IMR-90 (cell line): ENCODE measurements at regions not wholly inside any gene's neighbourhood (a gene's known extent, or its start where the extent isn't known, plus 50 kb on each side); places are given as distances from the start of the nearest gene placed in this dataset.

ENCODE experiments used
- ATAC-seq: fragments of 200-7000 bp; cut with Tn5 transposase; 2 replicates; pipeline ENCODE4 v1.9.1; 2020; ENCODE audit warnings: low read depth, mild to moderate bottlenecking, moderate library complexity
- BruUV-seq: library from RNA; stranded (reverse); fragments of 400-500 nt; replicated peaks from 2 replicates; lab custom pipeline; 2021; lab: Mats Ljungman, UMichigan
- CTCF ChIA-PET: fragments of 300-600 bp; formaldehyde crosslinking; extraction: SDS; loops from one replicate; lab custom pipeline; 2021; ENCODE audit warnings: antibody characterized with exemption; lab: Yijun Ruan, JAX
- POLR2A ChIA-PET: fragments of 300-600 bp; sonication (Branson Sonifier 250); formaldehyde crosslinking; loops from one replicate; lab custom pipeline; 2022; ENCODE audit warnings: antibody characterized with exemption; ENCODE audit not compliant: unreplicated experiment; lab: Charles Lee
- DNase-seq: peaks from one replicate; pipeline ENCODE4 v3.0.0; 2013
- H2AFZ ChIP-seq: replicated peaks from 2 replicates; pipeline ENCODE3; 2013; ENCODE audit warnings: low read length, mild to moderate bottlenecking; ENCODE audit not compliant: poor library complexity
- H2AK5ac ChIP-seq: 2 replicates; pipeline ENCODE4 v1.6.1; 2013; ENCODE audit warnings: low read depth, low read length, inconsistent platforms
- H2AK9ac ChIP-seq: replicated peaks from 2 replicates; pipeline ENCODE3; 2013; ENCODE audit warnings: mild to moderate bottlenecking, low read depth, low read length, moderate library complexity; ENCODE audit not compliant: poor library complexity
- H2BK120ac ChIP-seq: 2 replicates; pipeline ENCODE4 v1.6.1; 2013; ENCODE audit warnings: low read depth, low read length, inconsistent platforms
- H2BK15ac ChIP-seq: 3 replicates; pipeline ENCODE4 v1.6.1; 2013; ENCODE audit warnings: low read depth, low read length, inconsistent platforms
- H2BK20ac ChIP-seq: 2 replicates; pipeline ENCODE4 v1.6.1; 2013; ENCODE audit warnings: low read depth, mild to moderate bottlenecking, inconsistent platforms, low read length, moderate library complexity
- H2BK5ac ChIP-seq: 2 replicates; pipeline ENCODE4 v1.6.1; 2013; ENCODE audit warnings: mild to moderate bottlenecking, low read depth, low read length, inconsistent platforms; ENCODE audit not compliant: poor library complexity, severe bottlenecking
- H3K14ac ChIP-seq: replicated peaks from 2 replicates; pipeline ENCODE4 v1.6.1; 2013; ENCODE audit warnings: low read depth, low read length, inconsistent platforms
- H3K18ac ChIP-seq: 2 replicates; pipeline ENCODE4 v1.6.1; 2013; ENCODE audit warnings: low read depth, low read length, control low read depth
- H3K23ac ChIP-seq: 2 replicates; pipeline ENCODE4 v1.6.1; 2013; ENCODE audit warnings: low read depth, low read length, inconsistent platforms
- H3K27ac ChIP-seq: 2 replicates; pipeline ENCODE4 v1.5.1; 2013; ENCODE audit warnings: mild to moderate bottlenecking, control low read depth, low read length; ENCODE audit not compliant: insufficient read depth
- H3K27me3 ChIP-seq: 2 replicates; pipeline ENCODE4 v1.6.1; 2013; ENCODE audit warnings: low read length; ENCODE audit not compliant: control insufficient read depth, insufficient read depth
- H3K36me3 ChIP-seq: 2 replicates; pipeline ENCODE4 v1.6.1; 2013; ENCODE audit warnings: low read length, mixed read lengths; ENCODE audit not compliant: control insufficient read depth, insufficient read depth
- H3K4ac ChIP-seq: 2 replicates; pipeline ENCODE4 v1.6.1; 2013; ENCODE audit warnings: low read depth, low read length, inconsistent platforms
- H3K4me1 ChIP-seq: 2 replicates; pipeline ENCODE4 v1.6.1; 2013; ENCODE audit warnings: low read length, mixed read lengths; ENCODE audit not compliant: control insufficient read depth, insufficient read depth
- H3K4me2 ChIP-seq: 2 replicates; pipeline ENCODE4 v1.6.1; 2013; ENCODE audit warnings: low read depth, mild to moderate bottlenecking, control low read depth, low read length, moderate library complexity
- H3K4me3 ChIP-seq: 2 replicates; pipeline ENCODE4 v1.5.1; 2013; ENCODE audit warnings: low read depth, mild to moderate bottlenecking, control low read depth, low read length, moderate library complexity; ENCODE audit not compliant: insufficient read depth
- H3K56ac ChIP-seq: 2 replicates; pipeline ENCODE4 v1.6.1; 2013; ENCODE audit warnings: low read length, inconsistent platforms; ENCODE audit not compliant: insufficient read depth; ENCODE audit errors: extremely low read depth
- H3K79me1 ChIP-seq, 2 experiments: 2 replicates each; pipeline ENCODE4 v1.6.1; 2013; ENCODE audit warnings: low read length in 2 of 2, inconsistent platforms in 1 of 2, low read depth in 1 of 2
- H3K9ac ChIP-seq: 2 replicates; pipeline ENCODE4 v1.6.1; 2013; ENCODE audit warnings: low read depth, low read length, control low read depth
- H3K9me1 ChIP-seq: 2 replicates; pipeline ENCODE4 v1.6.1; 2013; ENCODE audit warnings: low read length, inconsistent platforms; ENCODE audit not compliant: insufficient read depth
- H3K9me3 ChIP-seq: 2 replicates; pipeline ENCODE4 v1.6.1; 2013; ENCODE audit warnings: low read length; ENCODE audit not compliant: control insufficient read depth, insufficient read depth
- H4K20me1 ChIP-seq: 2 replicates; pipeline ENCODE4 v1.6.1; 2013; ENCODE audit warnings: low read length, inconsistent platforms; ENCODE audit not compliant: insufficient read depth
- H4K5ac ChIP-seq: 2 replicates; pipeline ENCODE4 v1.6.1; 2013; ENCODE audit warnings: mild to moderate bottlenecking, low read depth, low read length, control low read depth
- H4K8ac ChIP-seq, 2 experiments: 2 replicates each; pipeline ENCODE4 v1.6.1; 2013; ENCODE audit warnings: low read depth in 2 of 2, low read length in 2 of 2, control low read depth in 1 of 2, inconsistent platforms in 1 of 2
- H4K91ac ChIP-seq: 2 replicates; pipeline ENCODE4 v1.6.1; 2013; ENCODE audit warnings: low read depth, low read length, inconsistent platforms; ENCODE audit not compliant: insufficient read depth
- BHLHE40 ChIP-seq: fragments of 150-350 bp; IDR thresholded peaks from 2 replicates; pipeline ENCODE4 v1.6.1; 2016; ENCODE audit warnings: mild to moderate bottlenecking, low read depth, low read length
- CEBPB ChIP-seq: IDR thresholded peaks from 2 replicates; pipeline ENCODE4 v1.6.1; 2012; ENCODE audit warnings: low read depth, low read length, improper control_type of control experiment
- CHD1 ChIP-seq: IDR thresholded peaks from 2 replicates; pipeline ENCODE4 v1.6.1; 2012; ENCODE audit warnings: low read depth, low read length, improper control_type of control experiment
- CTCF ChIP-seq: conservative IDR thresholded peaks from 2 replicates; pipeline ENCODE4 v1.5.1; 2012; ENCODE audit warnings: mild to moderate bottlenecking, low read depth, low read length, improper control_type of control experiment
- FOS ChIP-seq: fragments of 150-350 bp; IDR thresholded peaks from 2 replicates; pipeline ENCODE4 v1.6.1; 2016; ENCODE audit warnings: low read depth, low read length
- MXI1 ChIP-seq: IDR thresholded peaks from 2 replicates; pipeline ENCODE4 v1.6.1; 2012; ENCODE audit warnings: low read depth, mild to moderate bottlenecking, low read length, moderate library complexity, borderline replicate concordance
- NFE2L2 ChIP-seq: fragments of 150-350 bp; IDR thresholded peaks from 2 replicates; pipeline ENCODE4 v1.6.1; 2016; ENCODE audit warnings: low read depth, mild to moderate bottlenecking, low read length
- POLR2A ChIP-seq: IDR thresholded peaks from 2 replicates; pipeline ENCODE4 v1.6.1; 2012; ENCODE audit warnings: mild to moderate bottlenecking, low read depth, low read length
- RAD21 ChIP-seq: IDR thresholded peaks from 2 replicates; pipeline ENCODE4 v1.6.1; 2012; ENCODE audit warnings: low read length, improper control_type of control experiment
- SMC3 ChIP-seq: fragments of 150-350 bp; IDR thresholded peaks from 2 replicates; pipeline ENCODE4 v1.6.1; 2016; ENCODE audit warnings: low read depth, mild to moderate bottlenecking, antibody characterized with exemption, low read length, moderate library complexity
- WGBS, 2 experiments: methylation state at CpG; one replicate each; pipeline versions ENCODE4 v1.1.5 to v1.1.7; 2013; ENCODE audit warnings: missing lambda C conversion rate in 2 of 2; ENCODE audit not compliant: insufficient read length in 1 of 2; ENCODE audit errors: extremely low coverage in 2 of 2; 5-methylcytosine and 5-hydroxymethylcytosine counted together
- dilution Hi-C: fragments of 300-500 bp; cut with HindIII; formaldehyde crosslinking; loops from one replicate; pipeline ENCODE4 v1.14.3; 2018; ENCODE audit warnings: low sequenced_read_pairs; ENCODE audit not compliant: unreplicated experiment
- in situ Hi-C: fragments of 300-500 bp; cut with MboI; formaldehyde crosslinking; loops from 3 replicates; pipeline ENCODE4 v1.14.3; 2019; ENCODE audit warnings: low sequenced_read_pairs, inconsistent platforms, mixed read lengths
- intact Hi-C: fragments of 100-400 bp; cut with micrococcal nuclease; formaldehyde crosslinking; loops from 2 replicates; pipeline ENCODE4 v1.10.0; 2022
- TF ChIP-seq, protein P1 (sequence below): fragments of 150-350 bp; IDR thresholded peaks from 2 replicates; pipeline ENCODE4 v1.6.1; 2017; ENCODE audit warnings: mild to moderate bottlenecking, antibody characterized with exemption, low read length, low read depth

DNA sequence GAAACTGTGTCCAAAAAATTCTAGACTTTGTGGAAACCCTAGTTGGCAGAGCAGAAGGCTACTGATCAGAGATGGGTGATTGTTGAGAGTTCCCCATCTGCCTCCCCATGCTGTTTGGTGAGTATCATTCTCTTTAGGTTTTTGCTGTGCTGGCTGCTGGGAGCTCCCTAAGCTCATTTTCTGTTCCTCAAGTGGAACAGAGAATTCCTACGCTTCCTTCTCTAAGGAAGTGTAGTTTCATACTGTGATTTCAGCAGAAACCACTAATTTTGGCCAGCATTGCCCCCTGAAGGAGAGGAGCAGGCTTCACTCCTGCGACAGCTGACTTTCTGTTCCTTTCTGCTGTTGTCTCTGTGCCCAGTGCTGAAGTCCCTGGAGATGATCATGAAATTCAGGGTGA lies 355.3 kb upstream of the NPVF start:
- no peak overlapping the region for H3K18ac ChIP-seq
- WGBS, 2 experiments = no CpG with 5 or more reads among the region's 2 CpGs
- no peak for TF ChIP-seq SMC3
- TF ChIP-seq POLR2A = no peak
- no peak for TF ChIP-seq CHD1
- no peak for TF ChIP-seq BHLHE40
- no peak for TF ChIP-seq FOS
- TF ChIP-seq MXI1 = no peak
- TF ChIP-seq RAD21 = no peak
- TF ChIP-seq NFE2L2 = no peak
- no peak for TF ChIP-seq CTCF
- no peak for TF ChIP-seq CEBPB
- TF ChIP-seq, protein P1, sequence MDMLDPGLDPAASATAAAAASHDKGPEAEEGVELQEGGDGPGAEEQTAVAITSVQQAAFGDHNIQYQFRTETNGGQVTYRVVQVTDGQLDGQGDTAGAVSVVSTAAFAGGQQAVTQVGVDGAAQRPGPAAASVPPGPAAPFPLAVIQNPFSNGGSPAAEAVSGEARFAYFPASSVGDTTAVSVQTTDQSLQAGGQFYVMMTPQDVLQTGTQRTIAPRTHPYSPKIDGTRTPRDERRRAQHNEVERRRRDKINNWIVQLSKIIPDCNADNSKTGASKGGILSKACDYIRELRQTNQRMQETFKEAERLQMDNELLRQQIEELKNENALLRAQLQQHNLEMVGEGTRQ = no peak
- H3K79me1 ChIP-seq = no peaks in the 10 kb centered on the region
- no peak overlapping the region for H2AFZ ChIP-seq
- H3K4me1 ChIP-seq = no peaks in the 10 kb centered on the region
- no peaks in the 10 kb centered on the region for H3K9me1 ChIP-seq
- no peak overlapping the region for H4K91ac ChIP-seq
- no peak overlapping the region for H3K27ac ChIP-seq
- H2BK15ac ChIP-seq = no peak overlapping the region
- H3K4me3 ChIP-seq = no peak overlapping the region
- no peak overlapping the region for H3K4ac ChIP-seq
- no peak overlapping the region for H2BK5ac ChIP-seq
- ChIA-PET POLR2A (no interaction called here), CTCF (no interaction called here)
- dilution Hi-C loops (no loop called here), in situ Hi-C loops (no loop called here), intact Hi-C loops (no loop called here)
- H3K14ac ChIP-seq = no peak overlapping the region
- no peak overlapping the region for H2BK20ac ChIP-seq
- H3K23ac ChIP-seq = no peak overlapping the region
- H4K5ac ChIP-seq = no peak overlapping the region
- no peaks in the 10 kb centered on the region for H3K9me3 ChIP-seq
- no peak overlapping the region for H2BK120ac ChIP-seq
- ATAC-seq (no peak), DNase-seq (no peak)
- H2AK5ac ChIP-seq = no peak overlapping the region
- no peak overlapping the region for H3K9ac ChIP-seq
- H3K36me3 ChIP-seq = no peaks in the 10 kb centered on the region
- no TSS peak for BruUV-seq
- no peaks in the 10 kb centered on the region for H3K27me3 ChIP-seq
- H2AK9ac ChIP-seq = no peak overlapping the region
- no peak overlapping the region for H3K4me2 ChIP-seq
- no peak overlapping the region for H4K8ac ChIP-seq
- H4K20me1 ChIP-seq = no peaks in the 10 kb centered on the region
- H3K56ac ChIP-seq = no peak overlapping the region
